Activated T-cell treated with anti-CD3 and anti-CD28 coated beads for 48 hours (primary cell): ENCODE measurements at regions not wholly inside any gene's neighbourhood (a gene's known extent, or its start where the extent isn't known, plus 50 kb on each side); places are given as distances from the start of the nearest gene placed in this dataset.
"Not testable (repeated sequence)": the region's sequence is repeated elsewhere in the genome, so short reads cannot be mapped to it uniquely, and the experiment has no call there.

Experiments
- DNase-seq: peaks from one replicate; pipeline ENCODE4 v3.0.0-alpha.2; 2020; ENCODE audit warnings: low read depth

DNA sequence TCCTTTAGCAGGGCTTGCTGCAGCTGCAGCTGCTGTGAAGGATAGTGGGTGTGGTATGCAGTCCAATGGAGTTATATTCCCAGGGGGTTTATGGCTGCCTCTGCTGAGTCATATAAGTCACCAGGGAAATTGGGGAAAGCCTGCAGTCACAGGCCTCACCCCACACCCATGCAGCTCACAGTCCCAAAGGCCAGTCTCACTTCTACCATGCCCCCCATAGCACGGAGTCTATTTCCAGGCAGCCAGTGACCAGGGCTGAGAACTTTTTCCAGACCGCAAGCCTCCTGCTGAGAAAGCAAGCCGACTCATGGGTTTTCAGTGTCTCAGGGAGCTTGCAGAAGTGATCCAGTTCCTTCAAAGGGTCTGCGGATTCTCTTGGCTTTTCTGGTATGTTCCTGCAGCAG, 322.4 kb upstream of the CLEC14A start:
- no peak for DNase-seq

DNA sequence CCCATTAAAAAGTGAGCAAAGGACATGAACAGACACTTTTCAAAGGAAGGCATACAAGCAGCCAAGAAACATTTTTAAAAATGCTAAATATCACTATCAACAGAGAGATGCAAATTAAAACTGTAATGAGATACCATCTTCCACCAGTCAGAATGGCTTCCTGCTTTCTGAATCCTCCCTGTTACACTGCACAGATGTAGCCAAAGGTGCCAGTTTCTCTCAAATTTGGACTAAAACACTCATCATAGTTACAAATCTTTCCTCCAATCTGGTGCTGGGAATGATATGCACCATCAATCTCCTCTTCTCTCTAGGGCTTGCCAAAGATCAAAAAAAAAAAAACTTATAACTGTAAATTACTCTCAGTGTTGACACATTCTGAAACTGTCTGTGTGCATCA, 311.8 kb upstream of the CLEC14A start:
- no peak for DNase-seq

DNA sequence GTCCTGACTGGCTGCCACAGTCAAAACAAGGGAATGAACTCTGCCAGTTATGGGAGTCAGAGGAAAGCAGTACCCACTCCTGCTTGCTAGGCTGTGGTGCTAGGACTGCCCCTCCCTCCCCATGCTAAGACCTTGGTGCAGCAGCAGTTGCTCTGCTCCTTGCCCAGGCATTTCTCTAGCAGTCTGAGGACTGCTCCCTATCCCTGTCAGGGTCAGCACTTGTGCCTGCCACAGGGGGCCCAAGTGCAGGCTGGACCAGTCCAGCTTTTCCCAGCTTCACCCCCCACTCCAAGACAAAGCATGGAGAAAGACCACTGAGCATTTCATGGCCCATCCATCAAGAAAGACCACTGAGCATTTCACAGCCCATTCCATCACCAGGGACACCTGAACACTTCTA, 305.8 kb upstream of the CLEC14A start:
- no peak for DNase-seq

DNA sequence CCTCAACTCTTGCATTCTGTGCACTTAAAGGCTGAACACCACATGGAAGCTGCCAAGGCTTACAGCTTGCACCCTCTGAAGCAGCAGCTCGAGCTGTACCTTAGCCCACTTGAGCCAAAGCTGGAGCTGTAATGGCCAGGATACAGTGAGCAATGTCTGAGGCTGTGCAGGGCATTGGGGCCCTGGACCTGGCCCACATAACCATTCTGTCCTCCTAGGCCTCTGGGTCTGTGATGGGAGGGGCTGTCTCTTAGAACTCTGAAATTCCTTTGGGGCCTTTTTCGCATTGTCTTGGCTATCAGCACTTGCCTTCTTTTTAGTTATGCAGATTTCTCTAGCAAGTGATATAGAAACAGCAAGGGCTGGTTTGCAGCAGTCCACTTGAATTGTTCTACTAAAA, 303.8 kb upstream of the CLEC14A start:
- DNase-seq, result no peak

DNA sequence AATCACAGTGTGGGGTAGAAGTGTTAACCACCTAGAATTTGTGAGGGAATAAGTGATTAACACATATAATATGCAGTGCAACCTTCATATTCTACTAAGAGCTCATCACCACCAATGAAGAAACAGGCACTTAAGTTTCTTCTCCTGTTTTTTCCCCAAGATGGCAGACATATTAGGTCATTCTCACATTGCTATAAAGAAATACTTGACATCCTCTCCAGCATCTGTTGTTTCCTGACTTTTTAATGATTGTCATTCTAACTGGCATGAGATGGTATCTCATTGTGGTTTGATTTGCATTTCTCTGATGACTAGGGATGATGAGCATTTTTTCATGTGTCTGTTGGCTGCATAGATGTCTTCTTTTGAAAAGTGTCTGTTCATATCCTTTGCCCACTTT, 301.5 kb upstream of the CLEC14A start:
- DNase-seq, result not testable (repeated sequence)

DNA sequence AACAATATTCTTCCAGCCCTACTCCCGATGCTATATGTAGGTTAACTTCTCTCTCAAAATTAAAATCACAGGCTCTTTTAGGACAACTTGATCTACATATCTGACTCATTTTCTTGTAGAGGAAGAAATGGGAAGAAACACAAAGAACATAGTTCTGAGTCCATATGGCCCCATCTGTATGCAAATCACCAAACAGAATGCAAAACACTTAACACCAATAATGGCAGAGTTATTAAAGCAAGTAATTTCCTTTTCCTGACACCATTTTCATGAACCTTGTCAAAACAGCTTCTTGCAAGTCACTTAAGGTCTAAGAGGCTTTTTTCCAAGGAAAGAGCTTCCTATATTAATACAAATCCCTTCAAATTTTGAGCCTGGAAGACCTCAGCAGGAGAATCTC, 300.4 kb upstream of the CLEC14A start:
- no peak for DNase-seq

DNA sequence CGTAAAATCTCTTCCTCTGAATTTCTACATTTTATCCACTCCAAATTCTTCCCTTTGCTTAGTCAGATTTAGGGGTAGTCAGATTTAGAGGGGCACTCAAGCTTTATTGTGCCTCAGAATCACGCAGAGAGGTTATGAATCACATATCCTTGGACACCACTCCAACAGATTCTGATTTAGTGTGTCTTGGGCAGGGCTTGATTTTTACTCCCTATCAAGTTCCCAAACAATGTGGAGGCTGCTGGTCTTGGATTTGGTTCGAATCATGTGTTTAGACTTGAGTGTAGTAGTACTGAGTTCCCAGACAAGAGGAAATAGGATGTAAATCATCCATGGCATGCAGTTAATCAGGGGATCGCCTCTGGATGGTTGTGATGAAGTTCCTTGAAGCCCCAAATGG, 298.1 kb upstream of the CLEC14A start:
- DNase-seq, result no peak

DNA sequence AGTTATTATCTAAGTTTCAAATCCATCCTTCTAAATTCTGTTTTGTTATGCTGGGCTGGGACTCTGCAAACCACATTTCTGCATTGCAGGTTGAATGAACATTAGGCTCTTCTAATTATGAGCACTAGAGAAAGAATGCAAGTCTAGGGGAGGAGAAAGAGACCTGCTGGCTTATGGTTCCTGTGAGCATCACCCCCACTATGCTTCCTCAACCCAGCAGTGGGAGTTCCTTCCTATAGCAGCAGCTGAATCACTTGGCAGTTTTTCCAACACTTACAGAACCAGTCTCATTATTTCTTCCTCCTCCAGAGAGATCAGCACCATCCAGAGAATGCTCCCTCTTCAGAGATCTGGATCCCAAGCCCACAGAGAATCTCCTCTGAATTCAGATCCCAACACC, 297.7 kb upstream of the CLEC14A start:
- no peak for DNase-seq

DNA sequence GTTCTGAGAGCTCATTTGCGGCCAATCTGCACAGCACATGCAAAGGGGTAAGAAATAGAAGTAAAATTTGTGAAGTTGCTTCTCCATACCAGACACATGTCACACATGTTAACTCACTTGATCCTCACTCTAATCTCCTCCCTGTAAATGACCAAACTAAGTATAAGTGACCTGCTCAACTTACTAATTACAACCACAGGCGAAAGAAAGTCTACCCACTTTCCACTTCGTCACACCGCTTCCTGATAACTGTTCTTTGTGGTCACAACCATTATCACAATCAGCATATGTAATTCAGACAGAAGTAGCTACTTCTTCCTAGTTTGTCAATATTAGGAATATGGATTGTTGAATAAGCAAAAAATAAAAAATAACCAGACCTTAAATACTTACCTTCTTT, 293.7 kb upstream of the CLEC14A start:
- DNase-seq, result no peak

DNA sequence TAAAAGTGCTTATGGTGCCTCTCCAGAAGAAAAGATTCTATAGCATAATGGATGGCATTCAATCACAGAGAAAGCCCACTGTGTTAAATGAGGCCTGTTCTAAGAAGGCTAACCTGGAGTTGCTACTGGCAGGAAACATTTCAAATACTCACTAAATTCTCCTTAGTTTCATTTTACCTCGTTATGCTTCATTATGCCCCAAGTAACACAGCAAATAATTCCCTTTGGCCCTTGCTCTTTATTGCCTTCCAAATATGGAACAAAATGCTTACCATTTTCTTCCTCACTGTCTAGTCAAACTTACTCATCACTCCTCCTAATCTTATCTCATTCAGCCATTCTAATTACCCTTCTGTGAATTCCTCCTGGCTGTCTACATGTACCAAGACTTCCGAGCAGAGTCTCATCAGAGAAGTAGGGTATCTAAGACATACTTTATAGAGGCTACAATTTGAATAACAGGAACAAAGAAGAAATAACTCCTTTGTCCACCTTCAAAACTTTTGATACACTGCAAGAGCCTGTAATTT, 292.1 kb upstream of the CLEC14A start:
- no peak for DNase-seq

DNA sequence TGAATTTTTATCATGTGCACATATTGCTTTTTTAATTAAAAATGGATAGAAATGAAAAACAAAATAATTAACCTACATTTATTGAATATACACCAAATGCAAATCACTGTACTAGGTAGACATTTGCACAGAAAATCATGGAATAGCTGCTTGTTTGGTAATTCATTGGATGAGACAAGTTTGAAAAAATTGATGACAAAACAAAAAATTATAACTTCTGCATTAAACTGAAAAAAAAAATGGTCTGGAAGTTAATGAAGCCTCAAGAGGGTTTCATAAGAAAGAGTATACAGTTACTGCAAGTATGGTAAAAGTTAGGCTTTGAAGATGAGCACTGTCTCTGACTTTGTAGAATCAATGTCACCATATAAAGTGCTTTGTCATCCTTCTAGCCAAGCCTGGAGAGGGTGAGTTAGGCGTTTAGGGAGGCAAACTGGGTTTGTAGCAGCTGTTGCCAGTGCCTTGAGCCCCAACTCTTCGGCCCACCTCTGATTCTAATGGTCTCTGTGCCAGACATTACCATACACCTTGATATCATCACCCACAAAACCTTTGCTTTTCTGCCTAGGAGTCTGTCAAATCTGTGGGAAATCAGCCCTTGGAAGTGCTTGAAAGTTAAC, 291.1 kb upstream of the CLEC14A start:
- no peak for DNase-seq

DNA sequence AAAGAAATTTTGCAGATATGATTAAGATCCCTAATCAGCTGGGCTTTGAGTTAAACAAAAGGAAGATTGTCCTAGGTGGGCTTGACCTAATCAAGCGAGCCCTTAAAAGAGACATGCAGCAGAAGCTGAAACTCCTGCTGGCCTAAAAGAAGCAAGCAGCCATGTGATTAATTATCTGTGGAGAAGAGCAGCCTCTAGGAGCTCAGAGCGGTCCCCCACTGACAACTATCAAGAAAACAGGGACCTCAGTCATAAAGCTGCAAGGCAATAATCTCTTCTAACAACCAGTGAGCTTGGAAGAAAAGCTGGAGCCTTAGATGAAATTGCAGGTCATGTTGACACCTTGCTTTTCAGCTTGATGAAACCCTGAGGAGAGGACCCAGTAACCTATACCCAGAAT, 288.9 kb upstream of the CLEC14A start:
- no peak for DNase-seq

DNA sequence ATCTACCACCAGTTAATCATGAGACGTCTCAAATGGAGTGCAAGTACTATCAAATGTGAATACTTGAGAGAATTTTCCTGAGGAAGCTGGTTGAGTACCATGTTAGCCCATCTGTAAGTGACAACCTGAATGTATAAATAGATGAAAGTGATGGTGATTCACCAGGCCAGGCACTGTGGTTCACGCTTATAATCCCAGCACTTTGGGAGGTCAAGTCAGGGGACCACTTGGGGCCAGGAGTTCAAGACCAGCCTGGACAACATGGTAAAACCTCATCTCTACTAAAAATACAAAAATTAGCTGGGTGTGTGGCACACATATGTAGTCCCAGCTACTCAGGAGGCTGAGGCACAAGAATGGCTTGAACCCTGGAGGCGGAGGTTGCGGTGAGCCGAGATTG, 288.0 kb upstream of the CLEC14A start:
- not testable (repeated sequence) for DNase-seq

DNA sequence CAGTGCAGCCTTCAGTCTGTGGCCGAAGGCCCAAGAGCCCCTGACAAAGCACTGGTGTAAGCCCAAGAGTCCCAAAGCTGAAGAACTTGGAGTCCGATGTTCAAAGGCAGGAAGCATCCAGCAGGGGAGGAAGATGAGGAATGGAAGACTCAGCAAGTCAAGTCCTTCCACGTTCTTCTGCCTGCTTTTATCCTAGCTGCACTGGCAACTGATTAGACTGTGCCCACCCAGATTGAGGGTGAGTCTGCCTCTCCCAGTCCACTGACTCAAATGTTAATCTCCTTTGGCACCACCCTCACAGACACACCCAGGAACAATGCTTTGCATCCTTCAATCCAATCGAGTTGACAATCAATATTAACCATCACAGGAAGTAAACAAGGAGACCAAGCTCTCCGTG, 282.2 kb upstream of the CLEC14A start:
- not testable (repeated sequence) for DNase-seq

DNA sequence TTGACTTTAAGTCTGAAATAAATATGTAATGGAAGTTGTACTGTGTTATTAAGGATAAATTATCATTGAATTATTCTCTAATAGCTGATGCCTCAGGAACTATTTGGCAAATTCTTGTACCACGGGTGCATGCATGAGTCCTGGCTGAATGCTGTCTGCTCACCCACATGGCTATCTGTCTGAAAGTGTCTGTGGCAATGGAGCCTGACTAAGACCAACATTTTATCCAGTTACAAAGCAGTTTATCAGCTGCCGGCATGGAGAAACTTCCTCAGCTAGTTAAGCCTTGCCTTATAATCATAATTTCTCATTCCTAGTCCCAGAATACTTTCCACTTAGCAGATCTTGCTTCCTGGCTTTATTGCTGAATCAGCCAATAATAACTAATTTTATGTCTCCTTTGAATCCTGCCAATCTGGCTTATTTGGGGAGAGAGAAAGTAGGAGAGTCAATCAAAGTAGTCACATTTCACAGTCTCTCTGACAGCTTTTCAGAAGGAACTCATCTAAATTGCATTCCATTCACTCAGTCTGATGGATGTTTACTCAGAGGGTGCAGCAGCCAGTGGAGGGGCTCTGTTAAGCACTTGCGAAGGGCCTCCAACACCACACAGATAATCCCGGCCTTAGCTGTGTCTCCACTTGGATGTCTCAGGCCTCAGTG, 280.6 kb upstream of the CLEC14A start:
- DNase-seq, result no peak

DNA sequence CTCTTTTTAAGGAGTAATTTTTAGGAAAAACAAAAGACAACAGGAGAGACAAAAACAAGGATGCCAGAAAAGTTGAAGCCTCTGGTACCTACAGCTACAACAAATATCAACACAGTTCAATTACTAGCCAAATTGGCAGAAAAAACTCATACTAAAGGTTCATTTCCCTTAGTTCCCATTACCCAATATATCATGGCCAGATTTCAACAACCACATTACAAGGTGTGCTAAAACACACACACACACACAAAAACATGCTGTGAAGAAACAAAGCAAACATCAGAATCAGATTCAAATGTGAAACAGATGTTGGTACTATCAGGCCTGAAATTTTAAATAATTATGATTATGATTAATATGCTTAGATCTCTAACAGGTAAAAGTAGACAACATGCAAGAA, 272.7 kb upstream of the CLEC14A start:
- no peak for DNase-seq

DNA sequence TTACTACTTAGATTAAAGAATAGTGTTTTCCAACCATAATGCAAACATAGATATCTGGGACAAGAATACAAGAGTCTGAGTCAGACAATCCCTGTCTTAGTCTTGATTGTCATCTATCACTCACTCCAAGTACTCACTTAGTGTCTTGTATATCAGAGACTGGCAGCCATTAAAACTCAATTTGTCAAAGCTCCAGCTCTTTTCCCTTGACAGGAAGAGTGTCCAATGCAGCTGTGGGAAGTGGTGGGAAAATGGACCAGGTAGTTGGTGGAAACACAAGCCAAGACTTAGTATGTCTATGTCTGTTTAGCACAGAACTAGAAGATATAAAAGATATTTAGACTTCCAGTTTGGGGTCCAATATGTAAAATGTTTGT, 271.6 kb upstream of the CLEC14A start:
- no peak for DNase-seq

DNA sequence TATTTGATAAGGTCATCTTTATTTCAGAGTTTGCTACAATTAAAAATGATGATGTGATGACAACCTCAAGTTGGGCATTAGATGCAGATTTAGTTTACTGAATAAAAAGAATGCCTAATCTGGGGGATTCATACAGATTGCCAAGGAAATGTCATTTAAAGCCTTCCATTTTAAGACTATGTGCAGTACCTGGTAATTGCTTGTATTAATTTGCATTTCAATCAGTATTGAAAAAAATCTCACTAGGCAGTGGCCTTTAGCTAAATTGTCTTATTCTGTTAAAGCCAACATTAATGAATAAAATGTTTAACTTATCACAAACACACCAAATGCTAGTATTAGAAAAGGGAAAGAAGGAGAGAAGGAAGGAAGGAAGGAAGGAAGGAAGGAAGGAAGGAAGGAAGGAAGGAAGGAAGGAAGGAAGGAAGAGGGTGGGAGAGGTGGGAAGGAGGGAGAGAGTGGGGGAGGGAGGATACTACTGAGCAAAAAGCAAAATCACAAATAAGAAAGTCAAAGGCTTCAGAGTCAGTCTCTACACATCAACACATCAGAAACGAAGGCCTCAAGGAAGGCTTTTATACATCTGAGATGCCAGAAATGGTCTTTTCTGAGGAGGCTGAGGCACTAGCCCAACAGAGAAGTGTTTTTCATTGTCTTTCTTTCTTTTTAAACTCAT, 271.1 kb upstream of the CLEC14A start:
- no peak for DNase-seq

DNA sequence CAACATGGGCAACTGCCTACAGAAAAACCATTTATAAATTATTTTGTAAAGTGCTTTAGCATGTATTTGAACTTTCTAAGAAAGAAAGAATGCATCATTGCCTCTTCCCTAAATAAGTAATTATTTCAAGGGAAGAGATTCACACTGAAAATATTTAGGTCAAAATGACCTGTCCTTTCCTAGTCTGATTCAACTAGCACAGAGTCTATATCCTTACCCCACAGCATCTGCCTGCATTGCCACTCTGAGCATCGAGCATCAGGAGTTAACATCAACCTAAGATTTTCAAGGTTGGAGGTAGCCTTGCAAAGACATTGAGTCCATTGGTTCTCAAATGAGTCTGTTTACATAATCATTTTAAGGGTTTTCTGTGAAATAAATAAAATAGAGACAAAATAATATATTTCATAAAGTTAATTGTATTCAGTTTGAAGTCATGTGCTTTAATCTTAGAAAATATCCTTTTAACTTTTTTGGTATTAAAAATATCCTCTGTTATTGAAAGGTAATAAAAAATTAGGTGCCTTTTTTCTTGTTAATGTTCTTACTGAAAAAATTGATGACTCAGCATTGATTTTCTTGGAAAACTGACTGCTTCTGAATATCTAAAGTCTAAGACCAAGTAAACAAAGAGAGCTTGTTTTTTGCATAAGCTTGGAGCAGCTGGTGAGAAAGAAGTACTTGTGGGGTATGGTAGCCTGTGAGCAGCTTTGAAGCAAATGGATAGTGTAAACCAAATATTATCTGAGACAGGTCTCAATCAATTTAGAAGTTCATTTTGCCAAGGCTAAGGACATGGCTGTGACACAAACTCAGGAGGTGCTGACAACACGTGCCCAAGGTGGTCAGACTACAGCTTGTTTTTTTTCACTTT, 269.0 kb upstream of the CLEC14A start:
- no peak for DNase-seq

DNA sequence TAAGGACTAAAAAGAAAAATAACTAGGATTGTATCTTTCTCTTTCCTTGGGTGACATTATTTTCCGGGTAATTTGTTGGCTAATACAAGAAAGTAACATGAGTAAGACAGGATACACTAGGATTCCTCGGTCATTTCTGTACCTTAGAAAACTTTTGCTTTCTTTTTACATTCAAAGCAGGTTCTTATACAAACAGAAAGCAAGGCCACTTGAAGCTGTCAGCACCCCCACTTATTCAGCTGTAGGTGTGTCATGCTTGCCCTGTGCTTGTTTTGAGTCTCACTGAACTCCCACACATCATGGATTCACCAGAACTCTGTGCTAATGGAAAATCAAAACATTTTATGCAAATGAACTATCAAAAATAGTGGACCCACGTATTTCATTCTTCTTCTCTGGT, 266.8 kb upstream of the CLEC14A start:
- no peak for DNase-seq

DNA sequence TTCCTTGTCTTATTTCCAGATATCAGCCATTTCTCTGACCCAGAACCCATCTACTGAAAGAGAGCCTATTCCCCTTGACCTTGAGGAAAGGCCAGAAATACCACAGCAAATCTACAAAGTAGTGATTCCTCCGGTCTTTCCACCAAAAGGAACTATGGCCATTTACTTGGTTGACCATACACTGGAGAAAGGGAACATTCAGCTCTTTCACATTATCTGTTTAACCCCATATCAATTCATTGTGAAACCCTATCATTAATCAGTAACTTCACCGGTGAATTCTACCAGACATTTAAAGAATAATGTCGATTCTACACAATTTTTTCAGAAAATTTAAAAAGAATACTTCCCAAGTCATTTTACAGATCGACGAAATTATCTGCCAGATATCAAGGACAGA, 265.7 kb upstream of the CLEC14A start:
- no peak for DNase-seq

DNA sequence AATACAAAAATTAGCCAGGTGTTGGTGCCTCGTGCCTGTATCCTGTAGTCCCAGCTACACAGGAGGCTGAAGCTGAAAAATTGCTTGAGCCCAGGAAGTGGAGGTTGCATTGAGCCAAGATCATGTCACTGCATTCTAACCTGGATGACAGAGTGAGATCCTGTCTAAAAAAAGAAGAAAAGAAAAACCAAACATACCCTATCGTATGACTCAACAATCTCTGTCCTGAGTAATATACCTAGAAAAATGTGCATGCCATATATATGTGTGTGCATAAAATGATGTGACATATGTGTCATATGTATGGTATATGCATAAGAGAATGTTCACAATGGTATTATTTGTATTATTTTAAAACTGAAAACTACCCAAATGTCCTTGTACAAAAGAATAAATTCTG, 261.5 kb upstream of the CLEC14A start:
- no peak for DNase-seq

DNA sequence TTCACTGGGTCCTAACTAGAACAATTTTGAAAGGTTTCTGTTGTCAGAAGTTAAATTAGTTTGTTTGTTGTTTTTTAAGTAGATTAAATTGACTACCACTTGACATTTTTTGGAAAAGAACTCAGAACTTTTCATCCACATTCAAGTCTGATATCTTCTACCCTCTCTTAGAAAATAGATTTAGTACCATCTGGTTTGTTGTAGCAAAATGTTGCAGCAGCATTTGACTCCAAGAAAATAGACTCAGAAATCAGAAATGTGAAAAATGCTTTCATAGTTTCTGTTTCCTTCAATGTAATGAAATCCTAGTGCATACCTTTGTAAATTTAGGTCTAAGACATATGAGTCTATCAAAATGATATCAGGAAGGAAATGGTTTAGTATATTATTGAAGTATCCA, 256.3 kb upstream of the CLEC14A start:
- DNase-seq, result no peak
